Body of pancreas (tissue), 4 donors: ENCODE measurements at regions not wholly inside any gene's neighbourhood (a gene's known extent, or its start where the extent isn't known, plus 50 kb on each side); places are given as distances from the start of the nearest gene placed in this dataset.

Experiments used
- ATAC-seq: fragments of 150-250 bp; one replicate; pipeline ENCODE4 v1.9.1; 2016
- DNase-seq, 4 donors: peaks; one replicate each; pipeline ENCODE4 v3.0.0-alpha.2; 2019
- H3K27ac ChIP-seq, 4 donors: fragments of 200-600 bp; sonication (generic); 1 replicate in 3 of 4; 2 replicates in 1 of 4; pipeline versions ENCODE4 v1.5.1 to v1.6.1; 2016 to 2019; ENCODE audit warnings: mild to moderate bottlenecking in 1 of 4, mixed read lengths in 1 of 4, moderate library complexity in 1 of 4
- H3K27me3 ChIP-seq, 2 donors: fragments of 200-600 bp; sonication (generic); one replicate each; pipeline ENCODE4 v1.6.0; 2016; ENCODE audit warnings: mild to moderate bottlenecking in 1 of 2
- H3K36me3 ChIP-seq, 2 donors: fragments of 200-600 bp; sonication (generic); replicated peaks in 1 of 2; 2 replicates each; pipeline ENCODE4 v1.5.1; 2016; ENCODE audit warnings: low read depth in 2 of 2; ENCODE audit not compliant: insufficient read depth in 1 of 2
- H3K4me1 ChIP-seq: fragments of 200-600 bp; sonication (generic); one replicate; pipeline ENCODE4 v1.6.0; 2016
- H3K4me3 ChIP-seq, 2 donors: fragments of 200-600 bp; sonication (generic); 1 replicate in 1 of 2; 2 replicates in 1 of 2; pipeline ENCODE4 v1.5.1; 2016 to 2019
- H3K9me3 ChIP-seq, 3 donors: fragments of 200-600 bp; sonication (generic); 1 replicate in 2 of 3; 2 replicates in 1 of 3; pipeline ENCODE4 v1.5.1; 2016
- POLR2A ChIP-seq, 3 donors: fragments of 450-650 bp; IDR thresholded peaks; one replicate each; pipeline ENCODE4 v1.6.1; 2016; ENCODE audit warnings: antibody characterized with exemption in 3 of 3, mild to moderate bottlenecking in 2 of 3
- WGBS, 2 donors: methylation state at CpG; one replicate each; pipeline ENCODE4 v1.1.5; 2017; 5-methylcytosine and 5-hydroxymethylcytosine counted together
- intact Hi-C: fragments of 100-400 bp; cut with DNase I; formaldehyde crosslinking; loops from one replicate; pipeline ENCODE4 v1.15.1; 2023
- TF ChIP-seq, protein P1 (sequence below), 7 experiments: fragments of 450-650 bp in 4 of 7; fragments of 200-600 bp in 3 of 7; sonication (generic) in 3 of 7; IDR thresholded peaks; one replicate each; pipeline ENCODE4 v1.5.1; 2016 to 2019; ENCODE audit warnings: antibody characterized with exemption in 7 of 7

DNA sequence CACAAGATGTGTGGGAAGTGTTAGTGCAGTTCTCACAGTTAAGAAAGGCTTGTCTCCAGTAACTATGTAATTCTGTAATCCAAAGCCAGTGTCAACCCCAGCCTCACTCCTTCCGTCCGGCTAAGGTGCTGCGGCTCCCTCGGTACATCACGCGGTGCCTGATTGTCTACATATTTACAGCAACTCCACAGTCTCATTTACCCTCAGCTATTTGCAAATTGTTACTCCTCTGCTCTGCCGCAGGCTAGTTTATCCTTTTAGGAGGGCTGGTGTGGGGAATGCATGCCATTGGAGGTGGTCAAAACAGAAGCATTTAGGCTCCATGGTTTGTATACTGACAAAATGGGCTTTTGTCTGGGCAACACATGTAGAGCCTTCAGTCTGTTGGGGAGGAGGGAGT, 358.3 kb downstream of the METTL15 start:
- H3K27ac ChIP-seq, result no peak overlapping the region
- H3K36me3 ChIP-seq, result no peaks in the 10 kb centered on the region
- TF ChIP-seq, protein P1, sequence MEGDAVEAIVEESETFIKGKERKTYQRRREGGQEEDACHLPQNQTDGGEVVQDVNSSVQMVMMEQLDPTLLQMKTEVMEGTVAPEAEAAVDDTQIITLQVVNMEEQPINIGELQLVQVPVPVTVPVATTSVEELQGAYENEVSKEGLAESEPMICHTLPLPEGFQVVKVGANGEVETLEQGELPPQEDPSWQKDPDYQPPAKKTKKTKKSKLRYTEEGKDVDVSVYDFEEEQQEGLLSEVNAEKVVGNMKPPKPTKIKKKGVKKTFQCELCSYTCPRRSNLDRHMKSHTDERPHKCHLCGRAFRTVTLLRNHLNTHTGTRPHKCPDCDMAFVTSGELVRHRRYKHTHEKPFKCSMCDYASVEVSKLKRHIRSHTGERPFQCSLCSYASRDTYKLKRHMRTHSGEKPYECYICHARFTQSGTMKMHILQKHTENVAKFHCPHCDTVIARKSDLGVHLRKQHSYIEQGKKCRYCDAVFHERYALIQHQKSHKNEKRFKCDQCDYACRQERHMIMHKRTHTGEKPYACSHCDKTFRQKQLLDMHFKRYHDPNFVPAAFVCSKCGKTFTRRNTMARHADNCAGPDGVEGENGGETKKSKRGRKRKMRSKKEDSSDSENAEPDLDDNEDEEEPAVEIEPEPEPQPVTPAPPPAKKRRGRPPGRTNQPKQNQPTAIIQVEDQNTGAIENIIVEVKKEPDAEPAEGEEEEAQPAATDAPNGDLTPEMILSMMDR (IDR thresholded peaks at IDR 0.05), result no peak
- TF ChIP-seq POLR2A (IDR thresholded peaks at IDR 0.05), result no peak
- intact Hi-C loops, result no loop called here
- ATAC-seq (no peak), DNase-seq (no peak)
- no peaks in the 10 kb centered on the region for H3K27me3 ChIP-seq
- no peak overlapping the region for H3K4me3 ChIP-seq
- H3K4me1 ChIP-seq, result no peaks in the 10 kb centered on the region
- H3K9me3 ChIP-seq, result no peaks in the 10 kb centered on the region
- WGBS, 2 donors, result 91% methylated on average over 7 of the region's 7 CpGs

DNA sequence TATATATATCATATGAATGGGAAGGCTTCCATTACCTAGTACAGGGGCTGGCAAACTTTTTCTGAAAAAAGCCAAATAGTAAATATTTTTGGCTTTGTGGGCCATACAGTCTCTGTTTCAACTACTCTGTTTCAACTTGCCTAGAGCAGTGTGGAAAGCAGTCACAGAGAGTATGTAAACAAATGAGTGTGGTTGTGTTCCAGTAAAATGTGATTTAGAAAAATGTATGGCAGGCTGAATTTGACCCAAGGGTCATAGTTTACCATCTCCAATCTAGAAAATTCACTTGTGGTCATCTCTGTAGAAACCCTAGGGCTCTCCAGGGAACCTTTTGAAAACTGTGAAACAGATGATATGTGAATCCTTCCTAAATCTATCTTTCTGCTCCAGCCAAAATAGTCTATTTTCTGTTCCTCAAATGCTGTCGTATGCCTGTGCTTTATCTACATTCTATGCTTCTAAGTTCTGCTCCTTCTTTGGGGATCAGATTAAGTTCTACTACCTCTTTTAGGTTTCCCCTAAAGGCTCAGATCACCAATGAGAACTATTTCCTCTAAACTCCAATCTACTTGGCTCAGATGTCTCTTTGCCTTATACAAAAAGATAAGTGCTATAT, 356.2 kb downstream of the METTL15 start:
- Histone ChIP-seq H3K27ac (no peak overlapping the region), H3K27me3 (no peaks in the 10 kb centered on the region), H3K4me1 (no peaks in the 10 kb centered on the region), H3K9me3 (no peaks in the 10 kb centered on the region), H3K4me3 (no peak overlapping the region), H3K36me3 (no peaks in the 10 kb centered on the region)
- DNase-seq (no peak), ATAC-seq (no peak)
- 0 to 62% methylated on average over 1 of the region's 1 CpG for WGBS, 2 donors
- TF ChIP-seq POLR2A (IDR thresholded peaks at IDR 0.05), result no peak
- TF ChIP-seq, protein P1 (IDR thresholded peaks at IDR 0.05), result no peak
- intact Hi-C loops, result no loop called here

DNA sequence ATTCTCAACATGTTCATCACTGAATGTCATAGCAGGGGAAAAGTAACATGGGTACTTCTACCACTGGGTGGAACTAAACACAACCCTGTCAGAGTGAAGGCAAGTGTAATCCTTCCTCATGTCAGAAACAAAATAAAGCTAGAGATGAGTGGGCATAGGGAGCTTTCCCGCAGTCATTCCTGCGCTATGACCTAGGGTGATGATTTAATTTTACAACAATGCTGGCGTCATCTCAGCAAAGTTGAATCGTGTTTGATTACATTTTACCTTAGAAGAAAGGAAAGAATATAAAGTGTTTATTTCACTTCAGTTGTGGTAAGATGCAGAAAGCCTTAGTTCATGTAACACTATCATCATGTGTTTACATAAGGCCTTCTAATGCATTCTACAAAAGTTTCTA, 355.6 kb downstream of the METTL15 start:
- intact Hi-C loops, result no loop called here
- WGBS, 2 donors, result 81 to 83% methylated on average over 4 of the region's 4 CpGs

DNA sequence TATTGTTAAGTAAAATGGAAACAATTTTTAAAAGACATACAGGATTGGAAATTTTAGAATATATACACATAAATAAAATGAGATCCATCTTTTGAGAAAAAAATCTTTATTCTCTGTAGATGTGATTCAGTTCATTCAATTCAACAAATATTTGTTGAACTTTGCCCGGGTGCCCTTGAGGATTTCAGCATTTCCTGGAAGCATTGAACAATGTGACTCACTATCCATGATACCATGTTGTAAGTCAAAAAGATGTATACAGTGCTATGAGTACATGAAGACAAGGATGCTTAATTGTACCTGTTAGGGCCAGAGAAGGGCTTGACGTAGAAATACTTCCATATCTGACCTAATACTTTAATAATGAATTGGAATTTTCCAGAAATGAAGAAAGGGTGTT, 353.7 kb downstream of the METTL15 start:
- Histone ChIP-seq H3K9me3 (no peaks in the 10 kb centered on the region), H3K4me3 (no peak overlapping the region), H3K36me3 (no peaks in the 10 kb centered on the region), H3K27ac (no peak overlapping the region), H3K4me1 (no peaks in the 10 kb centered on the region), H3K27me3 (no peaks in the 10 kb centered on the region)
- intact Hi-C loops, result no loop called here
- DNase-seq (no peak), ATAC-seq (no peak)
- 73 to 83% methylated on average over 2 of the region's 2 CpGs for WGBS, 2 donors
- TF ChIP-seq POLR2A (IDR thresholded peaks at IDR 0.05), result no peak
- TF ChIP-seq, protein P1 (IDR thresholded peaks at IDR 0.05), result no peak

More for the DNA sequence above, 355.6 kb downstream of the METTL15 start:
- no peaks in the 10 kb centered on the region for H3K9me3 ChIP-seq
- no peaks in the 10 kb centered on the region for H3K36me3 ChIP-seq
- H3K27me3 ChIP-seq, result no peaks in the 10 kb centered on the region
- H3K4me3 ChIP-seq, result no peak overlapping the region
- H3K4me1 ChIP-seq, result no peaks in the 10 kb centered on the region
- no peak overlapping the region for H3K27ac ChIP-seq
- TF ChIP-seq POLR2A (IDR thresholded peaks at IDR 0.05), result no peak
- TF ChIP-seq, protein P1 (IDR thresholded peaks at IDR 0.05), result no peak
- DNase-seq (no peak), ATAC-seq (no peak)

DNA sequence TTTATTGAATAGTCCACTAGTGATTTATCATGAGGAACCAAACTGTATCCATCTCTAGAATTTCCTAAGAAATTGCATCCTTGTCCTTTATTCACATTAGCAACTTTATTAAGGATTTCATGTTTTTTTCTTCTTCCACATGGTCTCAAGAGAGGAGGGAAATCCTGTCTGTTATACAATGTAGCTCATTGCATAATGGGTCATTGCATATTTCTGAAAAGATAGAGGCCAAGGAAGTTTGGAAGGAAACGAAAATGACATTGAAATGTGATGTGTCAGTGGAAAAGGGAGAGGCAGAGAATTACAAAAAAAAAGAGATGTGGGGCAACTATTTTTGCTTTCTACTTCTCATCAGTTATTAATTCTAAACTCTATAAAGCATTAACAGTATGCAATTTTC, 353.1 kb downstream of the METTL15 start:
- H3K9me3 ChIP-seq, result no peaks in the 10 kb centered on the region
- H3K4me1 ChIP-seq, result no peaks in the 10 kb centered on the region
- no peak overlapping the region for H3K27ac ChIP-seq
- WGBS, 2 donors, result 45 to 57% methylated on average over 1 of the region's 1 CpG
- intact Hi-C loops, result no loop called here
- no peak for TF ChIP-seq POLR2A (IDR thresholded peaks at IDR 0.05)
- TF ChIP-seq, protein P1 (IDR thresholded peaks at IDR 0.05), result no peak
- ATAC-seq, result no peak
- no peak for DNase-seq
- no peaks in the 10 kb centered on the region for H3K36me3 ChIP-seq
- no peaks in the 10 kb centered on the region for H3K27me3 ChIP-seq
- no peak overlapping the region for H3K4me3 ChIP-seq
